ENCODE measurements at regions not wholly inside any gene's neighbourhood (a gene's known extent, or its start where the extent isn't known, plus 50 kb on each side); places are given as distances from the start of the nearest gene placed in this dataset.

DNA sequence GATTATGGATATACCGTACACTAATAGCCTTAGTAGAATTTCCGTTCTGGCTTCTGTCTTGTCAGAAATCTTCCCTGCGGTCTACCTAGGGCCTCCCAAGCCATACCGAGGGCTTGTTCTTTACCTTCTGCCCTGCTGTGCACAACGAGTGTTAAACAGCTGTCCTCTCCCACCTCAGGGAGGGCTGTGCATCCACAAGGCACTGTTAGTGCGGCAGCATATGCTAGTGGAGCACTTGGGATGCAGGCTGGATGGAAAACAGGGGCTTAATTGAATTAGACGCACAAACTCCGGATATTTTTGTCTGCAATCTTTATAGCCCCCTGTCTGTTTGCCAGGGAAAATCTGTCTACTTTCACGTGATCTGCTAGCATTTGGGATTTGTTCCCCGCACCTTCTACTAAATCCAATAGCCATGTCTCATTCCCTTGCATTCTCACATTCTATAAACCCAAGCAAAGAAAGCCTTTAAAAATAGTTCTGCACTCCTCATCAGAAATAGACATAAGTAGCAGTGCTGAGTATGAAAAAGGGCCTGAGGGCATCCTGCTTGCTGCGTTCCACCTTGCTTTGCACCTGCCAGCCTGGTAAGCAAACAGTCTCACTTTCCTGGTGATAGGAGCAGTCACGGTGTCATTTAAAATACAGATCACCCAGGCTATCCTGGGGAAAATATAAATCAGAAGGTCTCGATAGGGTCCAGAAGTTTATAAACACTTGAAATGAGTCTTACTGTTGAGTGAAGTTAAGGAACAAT is 382.6 kb downstream of the RASEF start:
- no peak overlapping the region for H3K4me3 ChIP-seq (ENCODE audit: low read length)
- DNase-seq: no peak
- no peak overlapping the region for H3K27ac ChIP-seq (ENCODE audit: low read length)
- no peak overlapping the region for H2AFZ ChIP-seq (ENCODE audit: low read length)
- H3K9me3 ChIP-seq (ENCODE audit: low read length): peaks cover 7% of the 10 kb centered on the region; the same call in 1 of the 2 replicates
- H3K9me2 ChIP-seq (replicated peaks; ENCODE audit: insufficient read depth, low read length): no peaks in the 10 kb centered on the region
- no peak overlapping the region for H3K9ac ChIP-seq (ENCODE audit: low read length)
- H3K4me2 ChIP-seq (ENCODE audit: low read depth, low read length, poor library complexity, severe bottlenecking): no peak overlapping the region
- no peaks in the 10 kb centered on the region for H3K36me3 ChIP-seq (ENCODE audit: insufficient read depth, low read length)
- no peaks in the 10 kb centered on the region for H3K27me3 ChIP-seq (ENCODE audit: low read length)
- no peaks in the 10 kb centered on the region for H3K4me1 ChIP-seq (ENCODE audit: low read length)
- no peaks in the 10 kb centered on the region for H4K20me1 ChIP-seq (ENCODE audit: insufficient read depth, low read depth, low read length)
- no peaks in the 10 kb centered on the region for H3K79me2 ChIP-seq (ENCODE audit: low read length)

DNA sequence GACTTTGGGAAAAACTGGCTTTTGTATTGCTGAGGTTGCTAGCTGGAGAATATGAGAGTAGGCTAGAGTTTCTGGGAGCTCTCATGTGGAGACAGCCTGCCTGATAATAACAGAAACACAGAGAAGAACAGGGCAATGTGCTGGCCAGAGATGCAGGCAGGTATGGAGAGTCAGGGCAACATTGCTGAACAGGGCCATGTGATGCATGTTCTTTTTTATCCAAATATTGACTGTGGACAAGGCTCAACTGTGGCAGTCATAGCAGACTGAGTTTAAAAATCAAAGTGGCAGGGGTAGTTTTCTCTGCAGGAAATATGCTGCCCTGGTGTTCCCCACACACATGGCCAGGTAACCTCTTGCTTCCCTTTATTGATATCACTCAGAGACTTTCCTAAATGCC is 381.1 kb downstream of the RASEF start:
- Histone ChIP-seq H3K9me2 (replicated peaks; ENCODE audit: insufficient read depth, low read length) (no peaks in the 10 kb centered on the region), H3K27me3 (ENCODE audit: low read length) (no peaks in the 10 kb centered on the region), H3K4me3 (ENCODE audit: low read length) (no peak overlapping the region), H4K20me1 (ENCODE audit: insufficient read depth, low read depth, low read length) (no peaks in the 10 kb centered on the region), H3K9ac (ENCODE audit: low read length) (no peak overlapping the region), H3K9me3 (ENCODE audit: low read length) (peaks cover 4% of the 10 kb centered on the region; the same call in 1 of the 2 replicates), H3K79me2 (ENCODE audit: low read length) (no peaks in the 10 kb centered on the region), H3K36me3 (ENCODE audit: insufficient read depth, low read length) (no peaks in the 10 kb centered on the region), H2AFZ (ENCODE audit: low read length) (no peak overlapping the region), H3K27ac (ENCODE audit: low read length) (no peak overlapping the region), H3K4me2 (ENCODE audit: low read depth, low read length, poor library complexity, severe bottlenecking) (no peak overlapping the region), H3K4me1 (ENCODE audit: low read length) (no peaks in the 10 kb centered on the region)
- no peak for DNase-seq

DNA sequence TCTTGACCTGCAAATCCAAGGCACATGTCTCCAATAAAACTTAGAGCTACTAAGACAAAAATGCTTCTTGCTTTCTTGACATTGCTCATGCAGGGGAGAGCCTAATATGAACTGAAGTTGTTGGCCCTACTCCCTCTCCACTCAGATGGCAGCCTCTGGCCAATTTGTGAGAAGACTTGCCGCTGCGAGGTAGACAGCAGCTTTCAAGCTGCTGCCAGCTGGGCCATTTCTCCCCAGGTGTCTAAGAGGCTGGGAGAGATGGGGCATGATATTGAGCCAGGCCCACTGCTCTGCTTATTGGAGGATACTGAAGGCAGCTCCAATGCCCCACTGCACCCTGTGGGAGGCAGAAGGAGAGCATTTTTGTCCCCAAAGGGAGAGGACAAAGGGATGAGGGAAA is 380.5 kb downstream of the RASEF start:
- Histone ChIP-seq H2AFZ (ENCODE audit: low read length) (no peak overlapping the region), H3K4me2 (ENCODE audit: low read depth, low read length, poor library complexity, severe bottlenecking) (no peak overlapping the region), H3K27me3 (ENCODE audit: low read length) (no peaks in the 10 kb centered on the region), H3K9ac (ENCODE audit: low read length) (no peak overlapping the region), H3K79me2 (ENCODE audit: low read length) (no peaks in the 10 kb centered on the region), H3K9me2 (replicated peaks; ENCODE audit: insufficient read depth, low read length) (no peaks in the 10 kb centered on the region), H4K20me1 (ENCODE audit: insufficient read depth, low read depth, low read length) (no peaks in the 10 kb centered on the region), H3K9me3 (ENCODE audit: low read length) (peaks cover 4% of the 10 kb centered on the region; the same call in 1 of the 2 replicates), H3K36me3 (ENCODE audit: insufficient read depth, low read length) (no peaks in the 10 kb centered on the region), H3K27ac (ENCODE audit: low read length) (no peak overlapping the region), H3K4me1 (ENCODE audit: low read length) (no peaks in the 10 kb centered on the region), H3K4me3 (ENCODE audit: low read length) (no peak overlapping the region)
- no peak for DNase-seq

DNA sequence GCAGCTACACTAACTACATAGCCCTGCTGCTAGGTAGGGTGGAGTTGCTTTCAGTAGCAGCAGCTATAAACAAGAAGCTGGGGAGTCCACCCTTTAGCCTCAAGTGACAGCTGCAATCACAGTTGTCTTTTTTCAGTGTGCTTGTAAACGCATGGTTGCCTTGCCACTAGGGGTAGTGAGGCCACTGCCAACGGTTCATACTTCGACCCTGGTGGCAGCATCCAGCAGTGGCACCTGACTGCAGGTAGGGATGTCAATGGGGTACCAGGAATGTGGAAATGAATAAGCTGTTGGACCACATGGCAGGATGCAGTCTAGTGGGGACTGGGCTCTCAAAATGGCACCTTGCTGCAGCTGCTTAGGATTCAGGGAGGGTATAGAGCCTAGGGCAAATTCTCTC is 367.2 kb downstream of the RASEF start:
- Histone ChIP-seq H3K27ac (ENCODE audit: low read length) (no peak overlapping the region), H4K20me1 (ENCODE audit: insufficient read depth, low read depth, low read length) (no peaks in the 10 kb centered on the region), H3K9me3 (ENCODE audit: low read length) (peaks cover 19% of the 10 kb centered on the region), H2AFZ (ENCODE audit: low read length) (no peak overlapping the region), H3K27me3 (ENCODE audit: low read length) (no peaks in the 10 kb centered on the region), H3K9ac (ENCODE audit: low read length) (no peak overlapping the region), H3K9me2 (replicated peaks; ENCODE audit: insufficient read depth, low read length) (no peaks in the 10 kb centered on the region), H3K36me3 (ENCODE audit: insufficient read depth, low read length) (no peaks in the 10 kb centered on the region), H3K4me3 (ENCODE audit: low read length) (no peak overlapping the region), H3K79me2 (ENCODE audit: low read length) (no peaks in the 10 kb centered on the region), H3K4me2 (ENCODE audit: low read depth, low read length, poor library complexity, severe bottlenecking) (no peak overlapping the region), H3K4me1 (ENCODE audit: low read length) (no peaks in the 10 kb centered on the region)
- no peak for DNase-seq

DNA sequence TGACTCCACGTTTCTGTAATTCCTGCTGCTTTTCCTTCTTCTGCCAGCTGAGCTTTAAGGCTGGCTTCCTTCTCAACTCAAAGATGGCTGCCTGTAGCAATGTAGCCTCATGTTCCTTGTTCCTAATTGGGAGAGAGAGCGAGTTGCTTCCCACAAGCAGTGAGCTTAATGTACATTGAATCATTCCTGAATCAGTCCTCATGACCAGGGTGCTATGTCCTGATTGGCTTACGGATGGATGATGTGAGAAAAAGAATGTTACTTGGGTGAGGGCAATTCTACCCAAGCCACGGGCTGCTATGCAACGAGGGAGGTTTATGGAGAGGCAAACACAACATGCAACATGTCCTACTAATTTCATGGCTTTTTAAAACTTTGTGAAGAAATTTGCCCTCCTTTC is 356.2 kb downstream of the RASEF start:
- Histone ChIP-seq H3K9me2 (replicated peaks; ENCODE audit: insufficient read depth, low read length) (no peaks in the 10 kb centered on the region), H3K4me3 (ENCODE audit: low read length) (no peak overlapping the region)

DNA sequence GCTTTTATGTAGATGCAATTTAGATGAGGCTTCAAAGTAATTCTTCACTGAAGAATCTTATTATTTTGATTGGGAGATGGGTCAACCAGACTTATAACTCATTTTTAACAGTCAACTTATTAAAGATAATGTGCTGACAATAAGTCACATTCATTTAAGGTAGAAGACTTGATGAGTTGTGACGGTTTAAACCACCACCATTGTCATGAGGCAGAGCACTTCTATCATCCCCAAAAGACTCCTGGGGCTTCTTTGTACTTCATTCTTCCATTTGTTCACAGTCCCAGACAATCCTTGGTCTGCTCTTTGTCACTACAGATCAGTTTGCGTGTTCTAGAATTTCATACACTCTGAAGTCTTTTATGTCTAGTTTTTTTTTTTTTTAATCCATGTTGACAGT is 346.1 kb downstream of the RASEF start:
- no peaks in the 10 kb centered on the region for H3K36me3 ChIP-seq (ENCODE audit: insufficient read depth, low read length)
- H3K4me1 ChIP-seq (ENCODE audit: low read length): no peaks in the 10 kb centered on the region
- H3K4me3 ChIP-seq (ENCODE audit: low read length): no peak overlapping the region
- no peak overlapping the region for H2AFZ ChIP-seq (ENCODE audit: low read length)
- H4K20me1 ChIP-seq (ENCODE audit: insufficient read depth, low read depth, low read length): no peaks in the 10 kb centered on the region
- H3K27me3 ChIP-seq (ENCODE audit: low read length): no peaks in the 10 kb centered on the region
- no peak overlapping the region for H3K9ac ChIP-seq (ENCODE audit: low read length)
- H3K9me2 ChIP-seq (replicated peaks; ENCODE audit: insufficient read depth, low read length): no peaks in the 10 kb centered on the region
- no peak overlapping the region for H3K4me2 ChIP-seq (ENCODE audit: low read depth, low read length, poor library complexity, severe bottlenecking)
- DNase-seq: no peak
- no peak overlapping the region for H3K27ac ChIP-seq (ENCODE audit: low read length)
- peaks cover 21% of the 10 kb centered on the region for H3K9me3 ChIP-seq (ENCODE audit: low read length)
- H3K79me2 ChIP-seq (ENCODE audit: low read length): no peaks in the 10 kb centered on the region

More for the DNA sequence above, 356.2 kb downstream of the RASEF start:
- Histone ChIP-seq H3K9me3 (ENCODE audit: low read length) (peaks cover 2% of the 10 kb centered on the region; the same call in 1 of the 2 replicates), H3K79me2 (ENCODE audit: low read length) (no peaks in the 10 kb centered on the region), H2AFZ (ENCODE audit: low read length) (no peak overlapping the region), H3K27me3 (ENCODE audit: low read length) (no peaks in the 10 kb centered on the region), H3K27ac (ENCODE audit: low read length) (no peak overlapping the region), H3K9ac (ENCODE audit: low read length) (no peak overlapping the region), H3K4me2 (ENCODE audit: low read depth, low read length, poor library complexity, severe bottlenecking) (no peak overlapping the region), H3K36me3 (ENCODE audit: insufficient read depth, low read length) (no peaks in the 10 kb centered on the region), H4K20me1 (ENCODE audit: insufficient read depth, low read depth, low read length) (no peaks in the 10 kb centered on the region), H3K4me1 (ENCODE audit: low read length) (no peaks in the 10 kb centered on the region)
- no peak for DNase-seq

DNA sequence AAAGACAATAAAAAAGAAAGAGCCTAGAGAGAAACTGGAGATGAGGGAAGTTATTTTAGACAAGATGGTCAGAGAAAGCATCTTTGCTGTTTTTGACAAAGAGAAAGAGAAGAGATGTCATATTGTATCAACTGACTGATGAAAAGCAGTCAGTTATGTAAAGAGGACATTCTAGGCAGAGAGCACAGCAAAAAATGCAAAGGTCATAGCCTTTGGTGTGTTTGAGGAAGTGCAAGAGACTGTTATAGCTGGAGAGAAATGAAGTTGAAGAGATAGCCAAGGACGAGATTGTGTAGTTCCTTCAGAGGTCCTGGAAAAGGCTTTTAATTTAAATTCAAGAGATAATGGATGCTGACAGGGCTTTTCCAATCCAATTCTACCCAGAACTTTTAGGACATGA is 342.4 kb downstream of the RASEF start:
- no peaks in the 10 kb centered on the region for H3K27me3 ChIP-seq (ENCODE audit: low read length)
- H3K9me3 ChIP-seq (ENCODE audit: low read length): peaks cover 7% of the 10 kb centered on the region; the same call in 1 of the 2 replicates
- no peaks in the 10 kb centered on the region for H4K20me1 ChIP-seq (ENCODE audit: insufficient read depth, low read depth, low read length)
- no peak overlapping the region for H3K4me3 ChIP-seq (ENCODE audit: low read length)
- H3K27ac ChIP-seq (ENCODE audit: low read length): no peak overlapping the region
- H3K4me1 ChIP-seq (ENCODE audit: low read length): no peaks in the 10 kb centered on the region
- H3K36me3 ChIP-seq (ENCODE audit: insufficient read depth, low read length): no peaks in the 10 kb centered on the region
- no peak for DNase-seq
- no peak overlapping the region for H3K4me2 ChIP-seq (ENCODE audit: low read depth, low read length, poor library complexity, severe bottlenecking)
- H2AFZ ChIP-seq (ENCODE audit: low read length): no peak overlapping the region
- no peaks in the 10 kb centered on the region for H3K9me2 ChIP-seq (replicated peaks; ENCODE audit: insufficient read depth, low read length)
- no peaks in the 10 kb centered on the region for H3K79me2 ChIP-seq (ENCODE audit: low read length)
- H3K9ac ChIP-seq (ENCODE audit: low read length): no peak overlapping the region

DNA sequence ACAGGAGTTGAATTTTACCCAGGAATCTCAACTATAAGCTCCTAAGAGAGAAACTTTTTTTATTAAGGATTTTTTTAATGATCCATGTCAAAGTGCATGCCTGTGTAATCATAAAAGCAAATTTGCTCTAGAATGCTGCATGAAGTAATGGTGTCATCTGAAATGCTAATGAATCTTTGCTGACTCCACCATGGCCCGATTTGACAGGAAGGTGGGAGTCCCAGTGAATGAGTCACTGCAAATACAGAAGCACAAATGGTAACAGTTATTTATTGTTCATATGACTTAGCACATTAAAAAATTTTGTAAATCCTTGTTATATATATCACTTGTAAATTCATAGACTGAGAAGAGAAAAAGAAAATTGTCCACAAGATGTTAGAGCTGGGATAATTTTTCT is 341.3 kb downstream of the RASEF start:
- H3K79me2 ChIP-seq (ENCODE audit: low read length): no peaks in the 10 kb centered on the region
- peaks cover 7% of the 10 kb centered on the region; the same call in 1 of the 2 replicates for H3K9me3 ChIP-seq (ENCODE audit: low read length)
- H3K27ac ChIP-seq (ENCODE audit: low read length): no peak overlapping the region
- no peak overlapping the region for H3K9ac ChIP-seq (ENCODE audit: low read length)
- H4K20me1 ChIP-seq (ENCODE audit: insufficient read depth, low read depth, low read length): no peaks in the 10 kb centered on the region
- H3K4me2 ChIP-seq (ENCODE audit: low read depth, low read length, poor library complexity, severe bottlenecking): no peak overlapping the region
- no peak for DNase-seq
- H3K27me3 ChIP-seq (ENCODE audit: low read length): no peaks in the 10 kb centered on the region
- H3K4me1 ChIP-seq (ENCODE audit: low read length): no peaks in the 10 kb centered on the region
- H2AFZ ChIP-seq (ENCODE audit: low read length): no peak overlapping the region
- H3K4me3 ChIP-seq (ENCODE audit: low read length): no peak overlapping the region
- no peaks in the 10 kb centered on the region for H3K9me2 ChIP-seq (replicated peaks; ENCODE audit: insufficient read depth, low read length)
- no peaks in the 10 kb centered on the region for H3K36me3 ChIP-seq (ENCODE audit: insufficient read depth, low read length)

Data from Karpas-422 (cell line).